Karpas-422 (cell line): ENCODE measurements at regions not wholly inside any gene's neighbourhood (a gene's known extent, or its start where the extent isn't known, plus 50 kb on each side); places are given as distances from the start of the nearest gene placed in this dataset.

ENCODE experiments used
- DNase-seq: peaks from one replicate; pipeline ENCODE4 v3.0.0-alpha.2; 2015
- H2AFZ ChIP-seq: fragments of 200-600 bp; sonication (generic); 2 replicates; pipeline ENCODE4 v1.6.1; 2014; ENCODE audit warnings: antibody characterized with exemption, low read length, mixed read lengths
- H3K27ac ChIP-seq: fragments of 200-600 bp; sonication (generic); 2 replicates; pipeline ENCODE4 v1.5.1; 2014; ENCODE audit warnings: mild to moderate bottlenecking, low read length, moderate library complexity
- H3K27me3 ChIP-seq: fragments of 200-600 bp; sonication (generic); 2 replicates; pipeline ENCODE4 v1.6.1; 2014; ENCODE audit warnings: low read length, mixed read lengths
- H3K36me3 ChIP-seq: fragments of 200-600 bp; sonication (generic); 2 replicates; pipeline ENCODE4 v1.6.1; 2014; ENCODE audit warnings: low read length, mixed read lengths; ENCODE audit not compliant: insufficient read depth
- H3K4me1 ChIP-seq: fragments of 200-600 bp; sonication (generic); 2 replicates; pipeline ENCODE4 v1.6.1; 2014; ENCODE audit warnings: mild to moderate bottlenecking, low read length, mixed read lengths
- H3K4me2 ChIP-seq: fragments of 200-600 bp; sonication (generic); 2 replicates; pipeline ENCODE4 v1.6.1; 2014; ENCODE audit warnings: low read length, low read depth, mild to moderate bottlenecking; ENCODE audit not compliant: poor library complexity, severe bottlenecking
- H3K4me3 ChIP-seq: fragments of 200-600 bp; sonication (generic); 2 replicates; pipeline ENCODE4 v1.5.1; 2014; ENCODE audit warnings: mild to moderate bottlenecking, antibody characterized with exemption, low read length, mixed read lengths
- H3K79me2 ChIP-seq: fragments of 200-600 bp; sonication (generic); 2 replicates; pipeline ENCODE4 v1.6.1; 2014; ENCODE audit warnings: mild to moderate bottlenecking, low read length, mixed read lengths
- H3K9ac ChIP-seq: fragments of 200-600 bp; sonication (generic); 2 replicates; pipeline ENCODE4 v1.6.0; 2014; ENCODE audit warnings: low read length
- H3K9me2 ChIP-seq: fragments of 200-600 bp; sonication (generic), shearing (Covaris generic); replicated peaks from 2 replicates; pipeline ENCODE4 v1.6.0; 2014; ENCODE audit warnings: mild to moderate bottlenecking, low read length, moderate library complexity; ENCODE audit not compliant: insufficient read depth
- H3K9me3 ChIP-seq: fragments of 300-700, 200-600 bp; sonication (generic); 2 replicates; pipeline ENCODE4 v1.6.1; 2014; ENCODE audit warnings: low read length, mixed read lengths
- H4K20me1 ChIP-seq: fragments of 200-600 bp; sonication (generic); 2 replicates; pipeline ENCODE4 v1.6.1; 2014; ENCODE audit warnings: mild to moderate bottlenecking, antibody characterized with exemption, low read length, low read depth; ENCODE audit not compliant: insufficient read depth

DNA sequence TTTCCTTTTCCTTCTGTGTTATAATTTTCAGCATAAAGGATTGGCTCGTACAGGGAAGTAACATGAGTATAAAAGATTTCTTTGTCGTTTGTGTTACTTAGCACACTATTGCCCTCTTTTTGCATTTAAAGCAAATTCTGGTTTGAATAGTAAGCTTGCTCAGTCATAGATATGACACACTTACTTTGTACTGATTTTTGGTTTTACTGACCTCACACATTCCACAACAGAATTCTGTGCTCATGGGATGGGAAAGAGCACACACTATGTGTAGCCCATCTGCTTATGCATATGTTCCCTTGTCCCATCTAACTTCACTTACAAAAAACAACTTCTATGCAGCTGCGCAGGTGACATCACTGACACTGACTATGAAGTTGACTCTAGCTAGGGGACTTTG, 111.9 kb upstream of the MTAP start:
- Histone ChIP-seq H3K4me2 (no peak overlapping the region), H2AFZ (no peak overlapping the region), H3K9ac (no peak overlapping the region), H3K9me3 (no peaks in the 10 kb centered on the region), H3K79me2 (no peaks in the 10 kb centered on the region), H3K36me3 (no peaks in the 10 kb centered on the region), H3K27me3 (no peaks in the 10 kb centered on the region), H3K4me1 (no peaks in the 10 kb centered on the region), H4K20me1 (no peaks in the 10 kb centered on the region), H3K4me3 (no peak overlapping the region), H3K9me2 (no peaks in the 10 kb centered on the region), H3K27ac (no peak overlapping the region)
- no peak for DNase-seq

DNA sequence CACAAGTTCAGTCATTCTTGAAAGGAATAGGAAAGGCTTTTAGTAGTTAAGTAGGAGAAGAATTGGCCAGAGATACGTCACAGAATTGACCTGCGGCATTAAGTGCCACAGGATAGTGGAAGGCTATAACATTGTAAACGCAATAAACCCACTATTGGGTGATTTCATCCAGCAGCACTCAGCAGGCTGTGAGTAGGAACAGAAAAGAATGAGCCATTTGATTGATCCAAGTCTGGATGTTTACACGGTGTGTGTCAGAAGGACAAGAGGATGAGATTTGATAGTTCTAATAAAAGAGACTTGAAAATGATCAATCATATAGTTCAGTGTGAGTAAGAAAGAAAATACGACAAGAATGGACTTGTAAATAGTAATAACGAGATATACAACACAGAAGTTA, 110.0 kb upstream of the MTAP start:
- H3K4me1 ChIP-seq, result no peaks in the 10 kb centered on the region
- H3K9ac ChIP-seq, result no peak overlapping the region
- no peaks in the 10 kb centered on the region for H3K9me3 ChIP-seq
- DNase-seq, result no peak
- no peaks in the 10 kb centered on the region for H3K9me2 ChIP-seq
- H2AFZ ChIP-seq, result no peak overlapping the region
- no peaks in the 10 kb centered on the region for H3K27me3 ChIP-seq
- H4K20me1 ChIP-seq, result no peaks in the 10 kb centered on the region
- no peak overlapping the region for H3K4me2 ChIP-seq
- no peaks in the 10 kb centered on the region for H3K36me3 ChIP-seq
- H3K4me3 ChIP-seq, result no peak overlapping the region
- no peaks in the 10 kb centered on the region for H3K79me2 ChIP-seq
- H3K27ac ChIP-seq, result no peak overlapping the region

DNA sequence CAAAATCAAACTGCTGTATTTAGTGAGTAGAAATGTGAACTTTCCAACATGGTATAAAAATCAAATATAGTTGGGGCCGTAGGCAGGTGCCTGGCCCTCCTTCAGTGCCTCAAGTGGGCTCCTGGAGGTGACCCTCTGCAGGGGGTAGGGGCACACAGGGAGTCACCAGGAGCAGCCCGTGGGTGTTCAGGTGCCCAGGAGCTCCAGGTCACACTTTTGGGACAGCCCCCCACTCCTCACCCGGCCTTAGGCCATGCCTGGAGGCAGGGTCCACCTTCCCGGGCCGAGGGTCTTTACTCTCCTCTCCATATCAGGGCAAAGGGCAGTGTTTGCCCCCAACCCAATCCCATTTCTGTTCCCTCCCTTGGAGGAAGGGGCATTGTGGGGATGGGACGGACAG, 108.0 kb upstream of the MTAP start:
- no peaks in the 10 kb centered on the region for H3K36me3 ChIP-seq
- no peaks in the 10 kb centered on the region for H3K27me3 ChIP-seq
- H3K79me2 ChIP-seq, result no peaks in the 10 kb centered on the region
- H3K9me3 ChIP-seq, result no peaks in the 10 kb centered on the region
- H3K27ac ChIP-seq, result no peak overlapping the region
- H3K9me2 ChIP-seq, result no peaks in the 10 kb centered on the region
- DNase-seq, result no peak
- no peak overlapping the region for H2AFZ ChIP-seq
- H3K9ac ChIP-seq, result no peak overlapping the region
- no peak overlapping the region for H3K4me3 ChIP-seq
- no peaks in the 10 kb centered on the region for H3K4me1 ChIP-seq
- H3K4me2 ChIP-seq, result no peak overlapping the region
- no peaks in the 10 kb centered on the region for H4K20me1 ChIP-seq

DNA sequence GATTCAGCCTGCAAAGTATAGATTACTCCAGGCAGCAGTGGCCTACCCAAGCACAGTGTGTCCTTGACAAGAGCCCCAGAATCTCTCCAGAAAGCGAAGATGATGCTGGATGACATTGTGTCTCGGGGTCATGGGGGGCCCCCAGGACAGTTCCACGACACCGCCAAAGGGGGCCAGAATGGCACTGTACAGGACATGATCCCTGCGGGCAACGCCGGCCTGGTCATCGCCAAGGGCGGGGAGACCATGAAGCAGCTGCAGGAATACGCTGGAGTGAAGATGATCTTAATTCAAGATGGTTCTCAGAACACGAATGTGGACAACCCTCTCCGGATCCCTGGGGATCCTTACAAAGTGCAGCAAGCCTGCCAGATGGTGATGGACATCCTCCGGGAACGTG, 107.0 kb upstream of the MTAP start:
- DNase-seq, result no peak
- Histone ChIP-seq H3K4me1 (no peaks in the 10 kb centered on the region), H3K36me3 (no peaks in the 10 kb centered on the region), H3K27ac (no peak overlapping the region), H3K79me2 (no peaks in the 10 kb centered on the region), H2AFZ (no peak overlapping the region), H3K9me2 (no peaks in the 10 kb centered on the region), H3K27me3 (no peaks in the 10 kb centered on the region), H3K4me2 (no peak overlapping the region), H3K9me3 (no peaks in the 10 kb centered on the region), H3K9ac (no peak overlapping the region), H3K4me3 (no peak overlapping the region), H4K20me1 (no peaks in the 10 kb centered on the region)

DNA sequence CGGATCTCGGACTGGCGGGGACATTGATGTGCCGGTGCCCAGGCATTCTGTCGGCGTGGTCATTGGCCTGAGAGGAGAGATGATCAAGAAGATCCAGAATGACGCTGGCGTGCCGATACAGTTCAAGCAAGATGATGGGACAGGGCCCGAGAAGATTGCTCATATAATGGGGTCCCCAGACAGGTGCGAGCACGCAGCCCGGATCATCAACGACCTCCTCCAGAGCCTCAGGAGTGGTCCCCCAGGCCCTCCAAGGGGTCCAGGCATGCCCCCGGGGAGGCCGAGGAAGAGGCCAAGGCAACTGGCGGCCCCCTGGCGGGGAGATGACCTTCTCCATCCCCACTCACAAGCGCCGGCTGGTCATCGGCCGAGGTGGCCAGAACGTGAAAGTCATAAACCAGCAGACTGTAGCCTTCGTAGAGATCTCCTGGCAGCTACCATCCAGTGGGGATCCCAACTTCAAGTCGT, 106.5 kb upstream of the MTAP start:
- H3K4me1 ChIP-seq, result no peaks in the 10 kb centered on the region
- no peak overlapping the region for H3K4me3 ChIP-seq
- H2AFZ ChIP-seq, result no peak overlapping the region
- no peak overlapping the region for H3K9ac ChIP-seq
- no peaks in the 10 kb centered on the region for H4K20me1 ChIP-seq
- H3K79me2 ChIP-seq, result no peaks in the 10 kb centered on the region
- H3K27ac ChIP-seq, result no peak overlapping the region
- H3K9me3 ChIP-seq, result no peaks in the 10 kb centered on the region
- no peak overlapping the region for H3K4me2 ChIP-seq
- H3K9me2 ChIP-seq, result no peaks in the 10 kb centered on the region
- H3K36me3 ChIP-seq, result no peaks in the 10 kb centered on the region
- H3K27me3 ChIP-seq, result no peaks in the 10 kb centered on the region
- DNase-seq, result no peak

DNA sequence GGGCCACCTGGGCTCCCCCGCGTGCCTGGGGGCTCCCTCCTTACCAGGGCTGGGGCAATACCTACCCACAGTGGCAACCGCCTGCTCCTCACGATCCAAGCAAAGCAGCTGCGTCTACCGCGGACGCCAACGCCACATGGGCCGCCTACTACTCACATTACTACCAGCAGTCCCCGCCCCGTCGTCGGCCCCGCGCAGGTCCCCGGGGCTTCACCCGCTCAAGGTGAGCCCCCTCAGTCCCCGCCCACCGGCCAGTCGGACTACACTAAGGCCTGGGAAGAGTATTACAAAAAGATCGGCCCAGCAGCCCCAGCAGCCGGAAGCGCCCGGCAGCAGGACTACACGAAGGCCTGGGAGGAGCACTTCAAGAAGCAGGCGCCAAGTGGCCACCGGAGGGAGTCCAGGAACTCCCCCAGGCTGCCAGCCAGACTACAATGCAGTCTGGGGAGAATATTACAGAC, 106.0 kb upstream of the MTAP start:
- Histone ChIP-seq H3K79me2 (no peaks in the 10 kb centered on the region), H4K20me1 (no peaks in the 10 kb centered on the region), H2AFZ (no peak overlapping the region), H3K36me3 (no peaks in the 10 kb centered on the region), H3K4me2 (no peak overlapping the region), H3K27ac (no peak overlapping the region), H3K27me3 (no peaks in the 10 kb centered on the region), H3K9me2 (no peaks in the 10 kb centered on the region), H3K9me3 (no peaks in the 10 kb centered on the region), H3K4me3 (no peak overlapping the region), H3K9ac (no peak overlapping the region), H3K4me1 (no peaks in the 10 kb centered on the region)
- DNase-seq, result no peak

DNA sequence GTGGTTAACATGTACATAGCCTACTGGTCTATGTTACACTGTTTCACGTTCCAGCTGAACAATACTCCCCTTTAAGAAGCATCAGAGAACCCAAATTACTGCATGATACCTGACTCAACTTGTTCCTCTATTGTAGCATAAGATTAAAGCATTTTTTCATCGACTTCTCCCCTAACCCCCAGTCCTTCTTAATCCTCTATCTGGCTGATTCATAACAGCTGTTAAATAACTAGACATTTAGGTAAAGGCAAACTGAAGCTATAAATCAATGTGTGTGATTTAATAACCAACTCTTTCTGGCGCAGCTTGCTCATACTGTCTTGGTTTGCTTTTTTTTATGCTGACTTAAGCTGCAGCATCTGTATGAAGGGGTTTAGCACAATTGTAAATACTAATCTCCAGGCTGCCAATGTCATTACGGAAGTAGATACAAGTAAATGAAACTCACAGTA, 94.2 kb upstream of the MTAP start:
- H3K4me1 ChIP-seq, result no peaks in the 10 kb centered on the region

DNA sequence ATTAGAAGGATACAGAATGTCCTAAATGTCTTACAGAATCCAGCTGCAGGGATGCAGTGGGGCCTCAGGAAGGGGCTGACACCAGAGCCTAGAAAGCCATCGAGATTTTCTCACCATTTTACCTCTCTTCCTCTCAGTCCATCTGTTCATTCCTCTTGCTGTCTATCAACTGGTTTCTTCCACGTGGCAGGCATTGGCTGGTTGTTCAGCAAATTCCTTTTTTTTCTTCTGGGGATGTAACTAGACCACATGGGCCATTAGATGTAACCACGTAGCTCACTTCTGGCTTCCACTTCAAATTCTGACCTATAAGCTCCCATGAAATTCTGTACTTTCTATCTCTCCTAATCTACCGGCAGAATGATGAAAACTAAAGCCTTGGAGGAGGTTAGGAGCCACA, 93.6 kb upstream of the MTAP start:
- Histone ChIP-seq H3K9ac (no peak overlapping the region), H3K4me3 (no peak overlapping the region), H3K27ac (no peak overlapping the region), H3K4me1 (no peaks in the 10 kb centered on the region), H4K20me1 (no peaks in the 10 kb centered on the region), H3K36me3 (no peaks in the 10 kb centered on the region), H2AFZ (no peak overlapping the region), H3K79me2 (no peaks in the 10 kb centered on the region), H3K9me3 (no peaks in the 10 kb centered on the region), H3K4me2 (no peak overlapping the region), H3K27me3 (no peaks in the 10 kb centered on the region), H3K9me2 (no peaks in the 10 kb centered on the region)
- DNase-seq, result no peak

More for the DNA sequence above, 94.2 kb upstream of the MTAP start:
- no peak overlapping the region for H3K4me2 ChIP-seq
- H3K4me3 ChIP-seq, result no peak overlapping the region
- no peak for DNase-seq
- no peak overlapping the region for H3K9ac ChIP-seq
- H3K27me3 ChIP-seq, result no peaks in the 10 kb centered on the region
- no peaks in the 10 kb centered on the region for H4K20me1 ChIP-seq
- H3K36me3 ChIP-seq, result no peaks in the 10 kb centered on the region
- H3K9me3 ChIP-seq, result no peaks in the 10 kb centered on the region
- H3K9me2 ChIP-seq, result no peaks in the 10 kb centered on the region
- H3K79me2 ChIP-seq, result no peaks in the 10 kb centered on the region
- H2AFZ ChIP-seq, result no peak overlapping the region
- no peak overlapping the region for H3K27ac ChIP-seq
